T-helper 9 cell (primary cell): ENCODE measurements at regions not wholly inside any gene's neighbourhood (a gene's known extent, or its start where the extent isn't known, plus 50 kb on each side); places are given as distances from the start of the nearest gene placed in this dataset.

Experiments
- DNase-seq: peaks from one replicate; pipeline ENCODE4 v3.0.0-alpha.2; 2020

GRCh38 chr13:106172176-106172905, 363.1 kb downstream of the EFNB2 start:
- no peak for DNase-seq

DNA sequence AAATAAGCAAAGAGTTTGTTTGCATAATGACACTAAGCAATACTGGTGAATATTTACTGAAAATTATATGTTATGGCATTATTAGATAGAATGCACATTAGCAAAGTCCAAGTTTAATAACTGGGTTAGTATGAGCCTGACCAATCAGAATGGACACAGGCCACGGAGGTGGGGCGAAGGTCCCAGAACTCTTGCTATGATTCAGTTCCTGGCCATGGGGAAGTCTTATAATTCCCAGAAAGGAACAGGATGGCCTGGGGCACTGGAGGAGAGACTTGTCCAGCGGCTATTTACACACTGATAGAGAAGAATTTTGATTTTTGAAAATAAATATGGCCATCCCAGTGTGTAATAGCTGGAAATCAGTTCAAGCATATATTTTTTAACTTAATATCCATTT, 372.0 kb downstream of the EFNB2 start:
- no peak for DNase-seq

GRCh38 chr13:106161146-106161545, 374.3 kb downstream of the EFNB2 start:
- no peak for DNase-seq

GRCh38 chr13:106159295-106160195, 375.9 kb downstream of the EFNB2 start:
- no peak for DNase-seq

DNA sequence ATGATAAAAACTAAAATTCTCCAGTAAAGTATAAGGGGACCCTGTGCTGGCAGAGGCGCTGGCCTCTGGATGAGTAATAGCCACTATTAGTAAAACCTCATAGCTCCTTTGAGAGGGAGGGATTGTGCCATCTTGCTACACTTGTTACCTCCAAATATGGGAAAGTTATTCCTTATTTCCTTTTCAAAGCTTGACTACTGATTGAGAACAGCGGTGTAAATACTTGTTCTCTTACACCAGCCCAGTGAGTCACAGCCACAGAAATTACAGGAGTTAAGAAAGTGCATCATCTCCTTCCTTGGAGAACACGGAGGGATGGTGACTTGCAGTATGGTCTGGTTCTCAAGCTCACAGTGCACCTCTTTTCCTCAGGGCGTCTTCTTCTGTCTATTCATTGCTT, 379.0 kb downstream of the EFNB2 start:
- no peak for DNase-seq

- no peak for DNase-seq
These were observed 380.1 kb downstream of the EFNB2 start for GRCh38 chr13:106155411-106155810.

- no peak for DNase-seq
These were observed 381.6 kb downstream of the EFNB2 start for GRCh38 chr13:106153876-106154275.

DNA sequence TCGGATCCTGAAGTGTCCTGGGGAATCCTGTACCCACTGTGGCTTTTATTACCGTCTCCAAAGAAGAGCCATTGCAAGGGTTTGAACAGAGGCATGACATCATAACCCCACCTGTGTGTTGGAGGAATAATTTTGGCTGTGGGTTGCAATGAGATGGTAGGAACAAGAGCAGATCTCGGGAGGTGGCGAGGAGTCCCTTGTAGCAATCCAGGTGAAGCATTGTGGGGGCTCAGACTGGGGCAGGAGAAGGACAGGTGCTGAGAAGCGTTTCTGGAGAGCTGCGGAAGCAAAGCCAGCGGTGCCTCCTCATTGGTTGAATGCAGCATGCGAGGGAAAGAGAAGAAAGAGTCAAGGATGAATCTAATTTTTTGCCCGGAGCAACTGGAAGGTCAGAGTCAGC, 382.4 kb downstream of the EFNB2 start:
- no peak for DNase-seq

- DNase-seq: no peak
These were observed 383.4 kb downstream of the EFNB2 start for GRCh38 chr13:106152047-106152446.

- no peak for DNase-seq
These were observed 384.3 kb downstream of the EFNB2 start for GRCh38 chr13:106151056-106151699.

DNA sequence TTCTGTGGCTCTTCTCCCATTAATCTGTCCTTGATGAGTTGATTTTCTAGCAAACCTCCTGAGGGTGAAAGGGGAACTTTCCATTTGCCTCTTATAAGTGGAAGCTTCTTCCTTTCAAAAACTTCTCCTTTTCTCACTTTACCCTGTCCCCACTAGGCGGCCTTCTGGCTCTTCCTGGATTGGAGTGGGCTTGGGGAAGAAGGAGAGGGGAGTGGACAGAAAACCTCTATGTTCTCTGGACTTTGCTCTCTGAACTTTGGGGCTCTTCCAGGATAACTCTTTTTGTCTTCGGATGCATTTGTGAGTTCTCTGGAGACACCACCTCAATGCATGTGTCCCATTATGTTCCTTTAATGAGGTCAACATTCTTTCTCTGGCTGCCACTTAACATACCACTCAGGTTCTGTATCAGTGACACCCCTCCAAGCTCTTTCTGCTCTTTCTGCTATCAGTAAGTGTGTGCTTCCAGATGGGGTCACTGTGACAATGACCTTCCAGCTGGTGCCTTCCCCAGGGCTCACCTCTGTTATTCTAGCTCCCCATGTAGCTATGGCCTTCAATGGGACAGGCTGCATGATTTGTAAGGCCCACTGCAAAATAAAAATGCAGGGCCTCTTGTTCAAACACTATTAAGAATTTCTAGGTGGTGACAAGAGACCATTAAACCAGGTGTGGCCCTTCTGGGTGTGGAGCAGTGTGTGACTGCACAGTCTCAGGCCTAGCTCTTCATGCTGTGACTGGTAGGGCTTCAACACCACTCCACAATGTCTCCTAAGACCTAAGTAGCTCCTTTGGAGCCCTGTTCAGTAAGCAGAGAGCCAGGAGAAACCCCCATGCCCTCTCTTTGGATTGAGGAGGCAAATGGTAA, 389.2 kb downstream of the EFNB2 start:
- DNase-seq: no peak

DNA sequence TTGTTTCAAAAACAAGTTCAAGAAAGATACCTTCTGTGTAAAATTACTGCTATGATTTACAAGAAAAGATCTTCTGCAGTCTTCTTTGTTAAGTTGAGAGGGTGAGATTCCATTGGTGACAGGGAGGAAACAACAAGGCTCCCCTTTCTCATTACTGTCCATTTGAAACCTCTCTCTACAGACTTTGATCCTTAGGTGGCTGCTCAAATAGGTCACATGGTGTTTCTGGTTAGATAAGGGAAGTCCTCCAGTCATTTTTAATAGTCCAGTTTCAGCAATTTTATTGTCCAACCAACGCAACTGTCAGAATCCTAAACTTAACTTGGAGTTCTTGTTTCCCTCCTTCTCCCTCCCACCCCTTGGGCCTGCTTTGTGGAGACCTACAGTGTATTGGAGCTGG, 390.4 kb downstream of the EFNB2 start:
- no peak for DNase-seq

- DNase-seq: no peak
These were observed 391.3 kb downstream of the EFNB2 start for GRCh38 chr13:106143930-106144709.

DNA sequence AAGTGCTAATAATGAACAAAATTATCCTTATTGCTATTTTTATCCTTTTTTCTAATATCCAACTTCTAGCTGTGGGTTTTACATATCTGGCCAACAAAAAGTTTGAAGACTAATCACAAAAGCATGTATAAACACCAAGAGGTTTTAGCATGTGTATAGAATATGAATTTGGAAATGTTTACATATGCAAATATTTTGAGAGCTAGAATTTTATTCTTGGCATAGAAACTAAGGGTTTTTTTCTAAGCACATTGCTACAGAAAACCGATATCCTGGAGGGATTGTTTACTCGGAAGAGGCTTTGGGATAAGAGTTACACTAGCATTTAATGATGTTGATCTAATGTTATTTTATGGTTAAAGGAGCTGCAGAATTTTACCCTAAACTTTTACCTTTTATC, 392.1 kb downstream of the EFNB2 start:
- no peak for DNase-seq

GRCh38 chr13:106140476-106140875, 395.0 kb downstream of the EFNB2 start:
- no peak for DNase-seq

DNA sequence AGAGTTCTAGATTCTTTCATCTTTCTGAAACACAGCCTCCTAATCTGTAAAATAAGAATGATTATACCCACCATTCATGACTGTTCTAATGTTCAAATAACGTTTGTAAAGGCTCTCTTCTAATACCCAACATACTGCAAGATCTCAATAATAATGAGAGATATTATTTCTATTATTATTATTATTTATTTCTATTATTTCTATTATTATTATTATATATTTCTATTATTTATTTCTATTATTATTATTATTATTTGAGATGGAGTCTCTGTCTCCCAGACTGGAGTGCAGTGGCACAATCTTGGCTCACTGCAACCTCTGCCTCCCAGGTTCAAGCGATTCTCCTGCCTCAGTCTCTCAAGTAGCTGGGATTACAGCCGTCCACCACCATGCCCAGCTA, 395.5 kb downstream of the EFNB2 start:
- no peak for DNase-seq

- DNase-seq: no peak
These were observed 396.1 kb downstream of the EFNB2 start for GRCh38 chr13:106139377-106139776.

DNA sequence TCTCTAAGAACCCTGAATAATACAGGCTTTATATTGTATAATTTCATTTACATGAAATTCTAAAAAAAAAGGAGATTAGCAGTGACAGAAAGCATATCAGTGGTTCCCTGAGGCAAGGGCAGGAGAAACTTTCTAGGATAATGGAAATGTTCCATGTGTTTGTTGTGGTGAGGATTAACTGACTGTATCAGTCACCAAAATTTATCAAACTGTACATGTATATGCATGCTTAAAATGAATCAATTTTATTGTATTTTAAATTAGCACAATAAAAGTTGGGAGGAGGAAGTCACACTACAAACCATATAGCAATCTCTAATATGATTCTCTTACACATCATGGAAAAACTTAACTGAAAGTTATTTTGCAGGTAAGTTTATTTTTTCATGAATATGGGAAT, 396.8 kb downstream of the EFNB2 start:
- DNase-seq: no peak

GRCh38 chr13:106133025-106133424, 402.4 kb downstream of the EFNB2 start:
- DNase-seq: no peak

DNA sequence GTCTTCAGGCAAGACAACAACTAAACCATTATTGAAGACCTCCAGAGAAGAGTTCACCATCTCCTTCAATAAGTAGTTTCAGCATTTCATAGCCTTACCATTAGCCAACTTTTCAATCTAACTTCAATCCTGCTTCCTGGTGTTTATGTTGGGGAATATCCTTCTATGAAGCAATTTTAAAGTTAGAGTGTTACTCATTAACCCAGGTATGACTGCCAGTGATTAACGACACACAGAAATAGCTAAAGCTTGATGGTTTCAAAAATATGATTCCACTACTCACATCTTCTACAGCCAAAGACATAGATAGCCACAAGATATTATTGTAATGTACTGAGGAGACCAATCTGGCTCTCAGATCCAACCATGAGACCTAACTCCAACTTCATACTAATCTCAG, 403.2 kb downstream of the EFNB2 start:
- DNase-seq: no peak

- no peak for DNase-seq
These were observed 405.5 kb downstream of the EFNB2 start for GRCh38 chr13:106129993-106130392.

DNA sequence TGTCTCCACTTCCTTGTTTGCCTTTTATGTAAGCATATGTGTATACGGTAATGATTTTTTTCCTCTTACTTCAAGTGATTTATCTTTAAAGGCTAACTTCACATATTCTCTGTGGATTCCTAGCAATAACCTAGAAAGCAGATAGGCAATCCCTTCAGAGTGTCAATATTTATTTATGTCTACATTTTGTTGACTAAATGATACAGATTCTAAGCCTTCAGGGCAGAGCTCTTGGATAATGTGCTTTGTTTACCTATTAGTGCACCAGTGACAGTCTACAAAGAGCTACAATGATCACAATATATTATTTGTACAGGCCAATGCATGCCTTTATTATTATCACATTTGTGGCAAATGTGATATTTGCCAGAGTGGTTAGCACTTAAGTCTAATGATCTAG, 406.2 kb downstream of the EFNB2 start:
- DNase-seq: no peak
